GM12865 (cell line): ENCODE measurements at regions not wholly inside any gene's neighbourhood (a gene's known extent, or its start where the extent isn't known, plus 50 kb on each side); places are given as distances from the start of the nearest gene placed in this dataset.

ENCODE experiments used
- DNase-seq: peaks from one replicate; pipeline ENCODE4 v3.0.0; 2010; ENCODE audit warnings: low read depth
- H3K4me3 ChIP-seq: 2 replicates; pipeline ENCODE4 v1.5.1; 2011; ENCODE audit warnings: mild to moderate bottlenecking, low read depth, low read length, control low read depth
- TF ChIP-seq, protein P1 (sequence below): IDR thresholded peaks from 2 replicates; pipeline ENCODE4 v1.5.1; 2011; ENCODE audit warnings: low read length, control low read depth, low read depth, inconsistent platforms; ENCODE audit not compliant: insufficient read depth; ENCODE audit errors: missing control alignments

GRCh38 chr4:66920514-66920913 lies 624.8 kb downstream of the CENPC start:
- no peak overlapping the region for H3K4me3 ChIP-seq
- no peak for DNase-seq
- TF ChIP-seq, protein P1, sequence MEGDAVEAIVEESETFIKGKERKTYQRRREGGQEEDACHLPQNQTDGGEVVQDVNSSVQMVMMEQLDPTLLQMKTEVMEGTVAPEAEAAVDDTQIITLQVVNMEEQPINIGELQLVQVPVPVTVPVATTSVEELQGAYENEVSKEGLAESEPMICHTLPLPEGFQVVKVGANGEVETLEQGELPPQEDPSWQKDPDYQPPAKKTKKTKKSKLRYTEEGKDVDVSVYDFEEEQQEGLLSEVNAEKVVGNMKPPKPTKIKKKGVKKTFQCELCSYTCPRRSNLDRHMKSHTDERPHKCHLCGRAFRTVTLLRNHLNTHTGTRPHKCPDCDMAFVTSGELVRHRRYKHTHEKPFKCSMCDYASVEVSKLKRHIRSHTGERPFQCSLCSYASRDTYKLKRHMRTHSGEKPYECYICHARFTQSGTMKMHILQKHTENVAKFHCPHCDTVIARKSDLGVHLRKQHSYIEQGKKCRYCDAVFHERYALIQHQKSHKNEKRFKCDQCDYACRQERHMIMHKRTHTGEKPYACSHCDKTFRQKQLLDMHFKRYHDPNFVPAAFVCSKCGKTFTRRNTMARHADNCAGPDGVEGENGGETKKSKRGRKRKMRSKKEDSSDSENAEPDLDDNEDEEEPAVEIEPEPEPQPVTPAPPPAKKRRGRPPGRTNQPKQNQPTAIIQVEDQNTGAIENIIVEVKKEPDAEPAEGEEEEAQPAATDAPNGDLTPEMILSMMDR, result no peak

- no peak overlapping the region for H3K4me3 ChIP-seq
- TF ChIP-seq, protein P1, result no peak
- DNase-seq, result no peak
Measured at GRCh38 chr4:66911880-66912279, 633.4 kb downstream of the CENPC start.

- TF ChIP-seq, protein P1, result no peak
- no peak for DNase-seq
Measured at GRCh38 chr4:66906314-66906713, 639.0 kb downstream of the CENPC start.

GRCh38 chr4:66899422-66900065 lies 645.8 kb downstream of the CENPC start:
- no peak overlapping the region for H3K4me3 ChIP-seq
- TF ChIP-seq, protein P1, result no peak
- DNase-seq, result no peak

More at GRCh38 chr4:66906314-66906713, 639.0 kb downstream of the CENPC start:
- H3K4me3 ChIP-seq, result no peak overlapping the region

GRCh38 chr4:66893807-66894206 lies 651.5 kb downstream of the CENPC start:
- H3K4me3 ChIP-seq, result no peak overlapping the region
- no peak for DNase-seq
- TF ChIP-seq, protein P1, result no peak

DNA sequence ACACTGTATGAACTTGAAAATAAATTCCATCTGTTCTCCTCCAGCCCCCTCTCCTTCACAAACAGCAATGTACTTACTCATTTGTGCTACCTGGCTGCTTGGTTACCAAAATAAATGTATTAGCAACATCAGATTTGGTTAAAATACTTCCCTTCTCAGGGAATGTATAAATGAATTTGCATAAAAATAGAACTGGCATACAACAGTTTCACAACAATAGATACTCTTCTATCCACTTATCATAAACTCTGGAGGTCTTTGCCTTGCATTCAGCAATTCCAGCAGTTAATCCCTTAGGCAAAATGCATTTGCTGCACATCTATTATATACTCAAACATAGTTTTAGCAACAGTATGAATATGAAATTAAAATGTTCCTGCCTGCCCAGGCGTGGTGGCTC lies 658.2 kb downstream of the CENPC start:
- no peak for DNase-seq
- TF ChIP-seq, protein P1, result no peak
- H3K4me3 ChIP-seq, result no peak overlapping the region
